ENCODE measurements at regions not wholly inside any gene's neighbourhood (a gene's known extent, or its start where the extent isn't known, plus 50 kb on each side); places are given as distances from the start of the nearest gene placed in this dataset.

DNA sequence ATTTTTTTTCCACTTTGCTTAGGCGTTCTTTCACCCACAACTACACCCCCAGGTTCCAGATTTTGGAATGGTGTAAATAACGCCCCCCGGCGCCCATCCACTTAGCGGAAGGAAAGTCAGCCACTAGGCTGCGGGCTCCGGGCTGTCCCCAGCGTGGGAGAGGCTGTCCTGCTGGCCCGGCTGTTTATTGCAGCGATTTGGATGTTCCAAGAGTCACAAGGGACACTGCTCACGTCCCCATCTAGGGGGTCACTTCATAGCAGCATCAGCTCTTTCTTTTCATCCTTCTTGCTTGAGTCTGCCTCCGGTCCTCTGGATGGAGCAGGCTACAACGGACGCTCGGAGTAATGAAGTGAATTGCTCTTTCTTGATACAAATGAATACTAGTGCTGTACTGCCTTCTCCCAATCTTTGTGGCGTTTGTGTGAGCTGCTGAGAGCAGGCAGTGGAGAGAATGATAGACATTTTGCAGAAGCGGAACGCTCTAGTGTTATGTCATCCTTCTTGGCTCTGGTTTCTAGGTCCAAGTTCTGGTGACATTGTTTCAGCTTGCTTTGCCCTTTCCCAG is 50.7 kb upstream of the PAIP2B start:
- TF ChIP-seq CTCF (IDR thresholded peaks at IDR 0.05 in 4 of 5, conservative IDR thresholded peaks at IDR 0.05 in 1 of 5) (peak; percentile 57 to 86 (median 65)), POLR2A (IDR thresholded peaks at IDR 0.05) (peak; percentile 58 to 66)

All from gastrocnemius medialis (tissue), 4 donors.